ENCODE measurements at regions not wholly inside any gene's neighbourhood (a gene's known extent, or its start where the extent isn't known, plus 50 kb on each side); places are given as distances from the start of the nearest gene placed in this dataset.
"Not testable (repeated sequence)": the region's sequence is repeated elsewhere in the genome, so short reads cannot be mapped to it uniquely, and the experiment has no call there.

DNA sequence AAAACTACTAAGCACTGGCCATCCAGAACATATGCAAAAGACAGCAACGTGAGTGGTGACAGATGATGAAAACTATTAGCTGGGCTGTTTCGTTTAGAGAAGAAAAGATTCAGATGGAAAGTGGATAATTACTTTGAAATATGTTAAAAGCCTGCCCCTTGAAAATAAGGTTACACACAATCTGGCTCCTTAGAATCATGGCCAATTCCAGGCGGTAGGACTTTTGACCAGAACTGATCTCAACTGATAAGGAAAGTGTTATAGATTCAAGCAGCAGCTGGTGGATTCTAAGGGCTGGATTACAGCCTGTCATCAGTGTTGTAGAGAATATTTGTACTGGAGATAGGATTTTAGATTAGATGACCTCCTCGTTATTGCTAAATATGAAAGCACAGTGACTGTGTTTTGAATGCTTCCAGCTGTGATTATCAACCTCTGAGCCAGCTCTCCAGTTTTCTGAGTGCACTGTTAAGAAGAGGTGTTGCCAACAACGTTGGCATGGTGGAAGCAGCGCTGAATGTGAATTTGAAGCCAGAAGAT is 75.1 kb downstream of the KBTBD2 start:
- H3K4me3 ChIP-seq (ENCODE audit: low read depth, low read length); DNase-seq (ENCODE audit: low read depth): not testable (repeated sequence)

GRCh38 chr7:32814779-32815178 is 76.8 kb downstream of the KBTBD2 start:
- DNase-seq (ENCODE audit: low read depth): not testable (repeated sequence)

GRCh38 chr7:32809871-32810270 is 81.7 kb downstream of the KBTBD2 start:
- H3K4me3 ChIP-seq (ENCODE audit: low read depth, low read length): no peak overlapping the region
- no peak for DNase-seq (ENCODE audit: low read depth)

More at GRCh38 chr7:32814779-32815178, 76.8 kb downstream of the KBTBD2 start:
- not testable (repeated sequence) for H3K4me3 ChIP-seq (ENCODE audit: low read depth, low read length)

GRCh38 chr7:32809347-32809746 is 82.2 kb downstream of the KBTBD2 start:
- no peak overlapping the region for H3K4me3 ChIP-seq (ENCODE audit: low read depth, low read length)
- DNase-seq (ENCODE audit: low read depth): no peak

DNA sequence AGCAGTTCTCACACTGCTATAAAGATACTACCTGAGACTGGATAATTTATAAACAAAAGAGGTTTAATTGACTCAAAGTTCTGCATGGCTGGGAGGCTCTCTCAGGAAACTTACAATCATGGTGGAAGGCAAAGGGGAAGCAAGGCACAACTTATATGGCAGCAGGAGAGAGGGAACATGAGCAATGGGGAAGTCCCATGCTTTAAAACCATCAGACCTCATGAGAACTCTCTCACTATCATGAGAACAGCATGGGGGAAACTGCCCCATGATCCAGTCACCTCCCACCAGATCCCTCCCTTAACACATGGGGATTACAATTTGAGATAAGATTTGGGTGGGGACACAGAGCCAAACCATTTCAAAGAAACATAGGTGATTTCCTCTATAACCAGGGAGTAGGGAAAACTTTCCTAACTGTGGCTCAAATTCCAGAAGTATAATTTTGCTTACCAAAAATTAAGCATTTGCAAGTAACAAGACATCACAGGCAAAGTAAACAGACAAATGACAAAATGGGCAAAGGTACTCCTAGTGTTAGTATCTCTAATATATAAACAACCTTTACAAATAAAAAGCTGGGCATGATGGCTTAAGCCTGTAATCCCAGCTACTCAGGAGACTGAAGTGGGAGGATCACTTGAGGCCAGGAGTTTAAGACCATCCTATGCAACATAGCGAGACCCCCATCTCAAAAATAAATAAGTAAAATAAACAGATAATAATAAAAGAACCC is 88.0 kb downstream of the KBTBD2 start:
- H3K4me3 ChIP-seq (ENCODE audit: low read depth, low read length): no peak overlapping the region
- no peak for DNase-seq (ENCODE audit: low read depth)

DNA sequence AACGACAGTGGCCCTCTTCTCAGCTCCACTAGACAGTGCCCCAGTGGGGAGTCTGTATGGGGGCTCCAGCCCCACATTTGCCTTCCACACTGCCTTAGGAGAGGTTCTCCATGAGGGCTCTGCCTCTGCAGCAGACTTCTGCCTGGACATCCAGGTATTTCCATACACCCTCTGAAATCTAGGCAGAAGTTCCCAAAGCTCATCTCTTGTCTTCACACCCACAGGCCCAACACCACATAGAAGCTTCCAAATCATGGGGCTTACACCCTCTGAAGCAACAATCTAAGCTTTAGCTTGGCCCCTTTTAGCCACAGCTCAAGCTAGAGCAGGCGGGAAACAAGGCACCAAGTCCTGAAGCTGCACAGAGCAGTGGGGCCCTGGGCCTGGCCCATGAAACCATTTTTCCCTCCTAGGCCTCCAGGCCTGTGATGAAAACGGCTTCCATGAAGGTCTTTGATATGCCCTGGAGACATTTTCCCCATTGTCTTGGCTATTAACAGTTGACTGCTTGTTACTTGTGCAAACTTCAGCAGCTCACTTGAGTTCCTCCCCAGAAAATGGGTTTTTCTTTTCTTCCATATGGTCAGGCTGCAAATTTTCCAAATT is 89.2 kb downstream of the KBTBD2 start:
- no peak overlapping the region for H3K4me3 ChIP-seq (ENCODE audit: low read depth, low read length)
- no peak for DNase-seq (ENCODE audit: low read depth)

GRCh38 chr7:32793053-32793452 is 98.5 kb downstream of the KBTBD2 start:
- not testable (repeated sequence) for DNase-seq (ENCODE audit: low read depth); H3K4me3 ChIP-seq (ENCODE audit: low read depth, low read length)

DNA sequence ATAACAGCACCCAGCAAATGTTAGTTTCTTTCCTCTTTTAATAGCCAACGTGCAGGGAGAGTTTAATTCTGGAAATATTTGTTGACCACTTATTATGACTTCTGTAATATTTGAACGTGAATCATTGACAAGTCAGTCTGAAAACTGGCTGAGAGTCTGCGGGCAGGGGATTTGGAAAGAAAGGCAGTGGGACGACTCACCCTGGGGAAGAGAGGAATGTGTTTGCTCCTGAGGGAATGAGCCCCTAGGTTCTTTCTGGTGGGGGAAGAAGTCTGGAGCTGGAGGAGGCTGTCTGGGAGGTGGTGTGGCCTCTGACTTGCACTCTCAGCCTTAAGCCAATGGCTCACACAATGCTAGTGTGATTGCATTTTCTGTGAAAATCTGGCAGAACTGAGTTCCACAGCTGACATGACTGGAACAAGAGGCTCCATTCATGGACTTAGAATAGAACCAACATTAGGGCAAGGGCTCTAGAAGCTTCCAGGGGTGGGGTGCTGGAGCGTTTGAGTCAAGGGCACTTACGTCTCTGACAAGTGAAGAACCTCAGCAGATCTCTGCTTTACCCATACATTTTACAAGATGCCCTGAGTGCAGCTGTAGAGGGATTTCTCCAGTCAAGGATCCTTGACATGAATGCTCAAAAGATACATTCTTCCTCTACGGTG is 100.7 kb downstream of the KBTBD2 start:
- DNase-seq (ENCODE audit: low read depth): peak; percentile 70
- H3K4me3 ChIP-seq (ENCODE audit: low read depth, low read length): not testable (repeated sequence)

DNA sequence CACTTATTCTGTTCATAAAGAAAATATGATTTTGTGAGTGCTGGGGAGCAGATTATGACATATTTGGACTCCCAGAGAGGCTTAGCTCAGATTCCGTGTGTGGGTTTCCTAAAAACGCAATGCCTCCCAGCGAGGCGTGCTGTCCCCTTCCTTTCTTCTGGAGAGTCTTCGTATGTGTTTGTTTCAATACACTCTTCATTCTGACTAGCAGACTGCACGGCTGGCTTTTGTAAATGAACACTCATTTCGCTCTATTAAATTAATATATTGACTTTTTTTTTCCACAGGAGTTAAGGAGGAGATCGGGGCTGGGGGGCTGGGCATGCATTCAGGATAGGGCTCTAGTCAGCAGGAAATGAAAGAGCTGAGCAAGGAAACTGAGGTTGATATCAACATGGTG is 102.3 kb downstream of the KBTBD2 start:
- DNase-seq (ENCODE audit: low read depth): not testable (repeated sequence)

GRCh38 chr7:32788174-32788573 is 103.4 kb downstream of the KBTBD2 start:
- not testable (repeated sequence) for DNase-seq (ENCODE audit: low read depth); H3K4me3 ChIP-seq (ENCODE audit: low read depth, low read length)

More for the DNA sequence above, 102.3 kb downstream of the KBTBD2 start:
- H3K4me3 ChIP-seq (ENCODE audit: low read depth, low read length): not testable (repeated sequence)

- DNase-seq (ENCODE audit: low read depth); H3K4me3 ChIP-seq (ENCODE audit: low read depth, low read length): not testable (repeated sequence)
These were observed 106.1 kb downstream of the KBTBD2 start for GRCh38 chr7:32785365-32785944.

GRCh38 chr7:32779895-32780294 is 111.7 kb downstream of the KBTBD2 start:
- not testable (repeated sequence) for H3K4me3 ChIP-seq (ENCODE audit: low read depth, low read length); DNase-seq (ENCODE audit: low read depth)

DNA sequence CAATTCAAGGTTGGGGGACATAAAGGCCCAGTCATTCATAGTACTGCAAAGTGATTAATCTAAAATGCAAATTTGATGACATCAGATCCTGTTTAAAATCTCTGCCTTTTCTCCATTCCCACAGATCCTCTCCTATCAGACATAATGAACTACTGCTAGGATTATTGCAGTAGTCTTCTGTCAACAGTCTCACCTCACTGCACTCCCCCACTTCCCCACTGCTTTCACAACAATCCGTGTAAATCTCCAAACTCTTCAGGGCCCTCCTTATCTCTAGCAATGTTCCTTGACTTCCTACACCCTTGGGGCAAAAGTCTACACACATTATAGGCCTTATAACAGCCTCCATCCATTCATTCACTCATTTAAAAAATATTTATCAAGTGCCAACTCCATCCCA is 112.4 kb downstream of the KBTBD2 start:
- no peak for DNase-seq (ENCODE audit: low read depth)
- no peak overlapping the region for H3K4me3 ChIP-seq (ENCODE audit: low read depth, low read length)

- peak; percentile 36 for DNase-seq (ENCODE audit: low read depth)
- not testable (repeated sequence) for H3K4me3 ChIP-seq (ENCODE audit: low read depth, low read length)
These were observed 114.4 kb downstream of the KBTBD2 start for GRCh38 chr7:32777041-32777666.

- H3K4me3 ChIP-seq (ENCODE audit: low read depth, low read length); DNase-seq (ENCODE audit: low read depth): not testable (repeated sequence)
These were observed 115.2 kb downstream of the KBTBD2 start for GRCh38 chr7:32776318-32776717.

DNA sequence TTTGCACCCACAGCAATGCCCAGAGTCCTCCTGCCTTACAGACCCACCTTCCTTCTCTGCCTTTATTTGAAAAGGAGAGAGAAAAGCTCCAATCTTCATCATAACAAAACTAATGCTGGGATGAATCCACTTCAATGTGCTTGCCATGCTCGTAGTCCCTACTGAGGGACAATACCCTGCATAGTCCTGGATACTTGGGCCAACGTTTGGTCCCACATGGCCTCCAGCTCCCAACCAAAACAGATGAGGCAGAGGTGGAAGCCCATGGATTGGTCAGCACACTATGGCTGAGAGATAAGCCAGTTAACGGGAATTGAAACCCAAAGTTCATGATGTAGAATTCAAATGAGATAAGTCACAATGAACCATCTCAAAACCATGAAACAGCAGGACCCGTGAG is 115.8 kb downstream of the KBTBD2 start:
- not testable (repeated sequence) for DNase-seq (ENCODE audit: low read depth); H3K4me3 ChIP-seq (ENCODE audit: low read depth, low read length)

GRCh38 chr7:32774541-32774951 is 117.0 kb downstream of the KBTBD2 start:
- no peak for DNase-seq (ENCODE audit: low read depth)

DNA sequence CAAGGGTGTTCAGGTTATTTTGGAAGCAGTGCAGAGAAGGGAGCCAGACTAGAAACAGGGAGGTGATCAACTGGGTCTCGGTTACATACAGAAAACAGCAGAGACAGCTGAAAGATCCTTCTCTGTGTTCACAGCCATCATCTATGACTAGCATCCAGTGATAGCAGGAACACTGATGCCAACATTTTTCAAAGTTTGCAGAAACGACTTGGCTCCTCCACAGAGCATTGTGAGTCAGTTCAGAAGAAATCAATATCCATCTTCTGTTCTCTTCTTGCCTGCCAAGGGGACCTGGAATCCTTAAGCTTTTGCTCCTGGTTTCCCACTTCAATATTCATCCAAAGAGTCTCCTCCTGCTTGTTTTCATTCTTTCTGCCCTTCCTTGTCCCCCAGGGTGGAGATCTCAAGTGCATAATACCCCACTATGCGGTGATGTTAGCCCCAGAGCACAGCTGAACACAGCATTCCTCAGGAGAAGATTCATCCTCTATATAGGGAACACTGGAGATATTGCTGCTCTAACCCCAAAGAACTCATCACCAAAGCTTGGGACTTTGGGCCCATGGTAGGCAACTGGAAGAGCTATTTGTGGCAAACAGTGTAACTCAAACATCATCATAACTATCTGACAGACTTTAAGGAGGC is 122.6 kb downstream of the KBTBD2 start:
- DNase-seq (ENCODE audit: low read depth); H3K4me3 ChIP-seq (ENCODE audit: low read depth, low read length): not testable (repeated sequence)

More at GRCh38 chr7:32774541-32774951, 117.0 kb downstream of the KBTBD2 start:
- no peak overlapping the region for H3K4me3 ChIP-seq (ENCODE audit: low read depth, low read length)

DNA sequence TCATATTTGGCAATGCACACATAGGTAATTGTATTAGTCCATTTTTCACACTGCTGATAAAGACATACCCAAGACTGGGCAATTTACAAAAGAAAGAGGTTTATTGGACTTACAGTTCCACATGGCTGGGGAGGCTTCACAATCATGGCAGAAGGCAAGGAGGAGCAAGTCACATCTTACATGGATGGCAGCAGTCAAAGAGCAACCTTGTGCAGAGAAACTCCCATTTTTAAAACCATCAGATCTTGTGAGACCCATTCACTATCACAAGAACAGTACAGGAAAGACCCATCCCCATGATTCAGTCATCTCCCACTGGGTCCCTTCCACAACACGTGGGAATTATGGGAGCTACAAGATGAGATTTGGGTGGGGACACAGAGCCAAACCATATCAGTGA is 123.2 kb downstream of the KBTBD2 start:
- H3K4me3 ChIP-seq (ENCODE audit: low read depth, low read length); DNase-seq (ENCODE audit: low read depth): not testable (repeated sequence)
